ENCODE measurements at regions not wholly inside any gene's neighbourhood (a gene's known extent, or its start where the extent isn't known, plus 50 kb on each side); places are given as distances from the start of the nearest gene placed in this dataset.
A peak's percentile ranks its signal among the peaks of the same experiment; 100 is the strongest.

- no peak for DNase-seq (ENCODE audit: low read depth)
- TF ChIP-seq CTCF (IDR thresholded peaks at IDR 0.05; ENCODE audit: low read depth, low read length, missing control alignments), result no peak
- no peak overlapping the region for H3K4me3 ChIP-seq (ENCODE audit: low read depth, low read length)
- in situ Hi-C loops (cut with HindIII; ENCODE audit: low sequenced_read_pairs), result no loop called here
Measured at GRCh38 chr21:22096314-22096713, 1098.1 kb downstream of the NCAM2 start.

- no peak for DNase-seq (ENCODE audit: low read depth)
- in situ Hi-C loops (cut with HindIII; ENCODE audit: low sequenced_read_pairs), result no loop called here
- no peak for TF ChIP-seq CTCF (IDR thresholded peaks at IDR 0.05; ENCODE audit: low read depth, low read length, missing control alignments)
- no peak overlapping the region for H3K4me3 ChIP-seq (ENCODE audit: low read depth, low read length)
Measured at GRCh38 chr21:22106720-22107410, 1108.7 kb downstream of the NCAM2 start.

- no peak for DNase-seq (ENCODE audit: low read depth)
- in situ Hi-C loops (cut with HindIII; ENCODE audit: low sequenced_read_pairs), result no loop called here
- no peak for TF ChIP-seq CTCF (IDR thresholded peaks at IDR 0.05; ENCODE audit: low read depth, low read length, missing control alignments)
- no peak overlapping the region for H3K4me3 ChIP-seq (ENCODE audit: low read depth, low read length)
Measured at GRCh38 chr21:22115746-22116145, 1117.5 kb downstream of the NCAM2 start.

GRCh38 chr21:22120616-22121266 lies 1122.5 kb downstream of the NCAM2 start:
- in situ Hi-C loops (cut with HindIII; ENCODE audit: low sequenced_read_pairs), result no loop called here
- H3K4me3 ChIP-seq (ENCODE audit: low read depth, low read length), result no peak overlapping the region
- TF ChIP-seq CTCF (IDR thresholded peaks at IDR 0.05; ENCODE audit: low read depth, low read length, missing control alignments), result peak; percentile 19
- DNase-seq (ENCODE audit: low read depth), result no peak

GRCh38 chr21:22125581-22125980 lies 1127.4 kb downstream of the NCAM2 start:
- DNase-seq (ENCODE audit: low read depth), result no peak
- TF ChIP-seq CTCF (IDR thresholded peaks at IDR 0.05; ENCODE audit: low read depth, low read length, missing control alignments), result no peak
- in situ Hi-C loops (cut with HindIII; ENCODE audit: low sequenced_read_pairs), result no loop called here
- no peak overlapping the region for H3K4me3 ChIP-seq (ENCODE audit: low read depth, low read length)

GRCh38 chr21:22128671-22129070 lies 1130.5 kb downstream of the NCAM2 start:
- in situ Hi-C loops (cut with HindIII; ENCODE audit: low sequenced_read_pairs), result no loop called here
- TF ChIP-seq CTCF (IDR thresholded peaks at IDR 0.05; ENCODE audit: low read depth, low read length, missing control alignments), result no peak
- no peak for DNase-seq (ENCODE audit: low read depth)
- H3K4me3 ChIP-seq (ENCODE audit: low read depth, low read length), result no peak overlapping the region
